ENCODE measurements at regions not wholly inside any gene's neighbourhood (a gene's known extent, or its start where the extent isn't known, plus 50 kb on each side); places are given as distances from the start of the nearest gene placed in this dataset.

- TF ChIP-seq CTCF (IDR thresholded peaks at IDR 0.05; ENCODE audit: extremely low read depth, insufficient read depth, missing control alignments): no peak
- no peak for DNase-seq (ENCODE audit: low spot score)
- in situ Hi-C loops (cut with MboI; ENCODE audit: low pct_unique_long_range_greater_than_20kb, low sequenced_read_pairs, unreplicated experiment): no loop called here
Measured at GRCh38 chr12:85656561-85656960, 179.6 kb downstream of the RASSF9 start.

- in situ Hi-C loops (cut with MboI; ENCODE audit: low pct_unique_long_range_greater_than_20kb, low sequenced_read_pairs, unreplicated experiment): no loop called here
- TF ChIP-seq CTCF (IDR thresholded peaks at IDR 0.05; ENCODE audit: extremely low read depth, insufficient read depth, missing control alignments): no peak
- no peak for DNase-seq (ENCODE audit: low spot score)
Measured at GRCh38 chr12:85657251-85657650, 179.0 kb downstream of the RASSF9 start.

GRCh38 chr12:85657836-85658630 lies 178.2 kb downstream of the RASSF9 start:
- in situ Hi-C loops (cut with MboI; ENCODE audit: low pct_unique_long_range_greater_than_20kb, low sequenced_read_pairs, unreplicated experiment): no loop called here
- no peak for TF ChIP-seq CTCF (IDR thresholded peaks at IDR 0.05; ENCODE audit: extremely low read depth, insufficient read depth, missing control alignments)

GRCh38 chr12:85659754-85660530 lies 176.3 kb downstream of the RASSF9 start:
- in situ Hi-C loops (cut with MboI; ENCODE audit: low pct_unique_long_range_greater_than_20kb, low sequenced_read_pairs, unreplicated experiment): no loop called here
- no peak for DNase-seq (ENCODE audit: low spot score)
- TF ChIP-seq CTCF (IDR thresholded peaks at IDR 0.05; ENCODE audit: extremely low read depth, insufficient read depth, missing control alignments): no peak

More at GRCh38 chr12:85657836-85658630, 178.2 kb downstream of the RASSF9 start:
- DNase-seq (ENCODE audit: low spot score): no peak

GRCh38 chr12:85661461-85662206 lies 174.6 kb downstream of the RASSF9 start:
- TF ChIP-seq CTCF (IDR thresholded peaks at IDR 0.05; ENCODE audit: extremely low read depth, insufficient read depth, missing control alignments): no peak
- DNase-seq (ENCODE audit: low spot score): no peak
- in situ Hi-C loops (cut with MboI; ENCODE audit: low pct_unique_long_range_greater_than_20kb, low sequenced_read_pairs, unreplicated experiment): no loop called here

GRCh38 chr12:85662207-85662602 lies 174.0 kb downstream of the RASSF9 start:
- in situ Hi-C loops (cut with MboI; ENCODE audit: low pct_unique_long_range_greater_than_20kb, low sequenced_read_pairs, unreplicated experiment): no loop called here
- no peak for DNase-seq (ENCODE audit: low spot score)
- no peak for TF ChIP-seq CTCF (IDR thresholded peaks at IDR 0.05; ENCODE audit: extremely low read depth, insufficient read depth, missing control alignments)
